ENCODE measurements at regions not wholly inside any gene's neighbourhood (a gene's known extent, or its start where the extent isn't known, plus 50 kb on each side); places are given as distances from the start of the nearest gene placed in this dataset.

GRCh38 chr11:129639300-129639699 lies 176.3 kb upstream of the TMEM45B start:
- H4K8ac ChIP-seq (replicated peaks; ENCODE audit: insufficient read length, low read depth, low read length) = no peak overlapping the region
- H3K23me2 ChIP-seq (ENCODE audit: insufficient read length, low read depth, low read length, poor library complexity, severe bottlenecking) = no peaks in the 10 kb centered on the region
- Mint-ChIP-seq H3K36me3 (ENCODE audit: insufficient read depth in 1 of 3, low read depth in 3 of 3) (no peaks in the 10 kb centered on the region), H3K9me3 (peaks cover 0 to 3% of the 10 kb centered on the region in 2 experiments; a peak in 1 of 5 replicates), H3K27ac (no peak overlapping the region), H3K27me3 (ENCODE audit: low read depth) (peaks cover 3% of the 10 kb centered on the region), H3K4me3 (no peak overlapping the region), H3K4me1 (no peaks in the 10 kb centered on the region)
- H3K18ac ChIP-seq (ENCODE audit: insufficient read length, low read depth, low read length) = no peak overlapping the region
- no peak overlapping the region for H3K27ac ChIP-seq (ENCODE audit: insufficient read length, low read depth, low read length)
- no CpG with 5 or more reads among the region's 2 CpGs for WGBS (ENCODE audit: extremely low coverage, insufficient read length, low lambda C conversion rate)
- H2BK5ac ChIP-seq (ENCODE audit: insufficient read length, low read length) = no peak overlapping the region
- no peak overlapping the region for H3K4me2 ChIP-seq (ENCODE audit: insufficient read depth, insufficient read length, low read length)
- H2BK20ac ChIP-seq (ENCODE audit: low read depth, low read length, poor library complexity, severe bottlenecking) = no peak overlapping the region
- H2AK5ac ChIP-seq (ENCODE audit: insufficient read length, low read length) = no peak overlapping the region
- no peak overlapping the region for H2BK120ac ChIP-seq (ENCODE audit: low read depth, low read length, poor library complexity, severe bottlenecking)
- H3K79me2 ChIP-seq (ENCODE audit: insufficient read depth, low read length) = no peaks in the 10 kb centered on the region
- no peak for DNase-seq
- TF ChIP-seq, protein P1, sequence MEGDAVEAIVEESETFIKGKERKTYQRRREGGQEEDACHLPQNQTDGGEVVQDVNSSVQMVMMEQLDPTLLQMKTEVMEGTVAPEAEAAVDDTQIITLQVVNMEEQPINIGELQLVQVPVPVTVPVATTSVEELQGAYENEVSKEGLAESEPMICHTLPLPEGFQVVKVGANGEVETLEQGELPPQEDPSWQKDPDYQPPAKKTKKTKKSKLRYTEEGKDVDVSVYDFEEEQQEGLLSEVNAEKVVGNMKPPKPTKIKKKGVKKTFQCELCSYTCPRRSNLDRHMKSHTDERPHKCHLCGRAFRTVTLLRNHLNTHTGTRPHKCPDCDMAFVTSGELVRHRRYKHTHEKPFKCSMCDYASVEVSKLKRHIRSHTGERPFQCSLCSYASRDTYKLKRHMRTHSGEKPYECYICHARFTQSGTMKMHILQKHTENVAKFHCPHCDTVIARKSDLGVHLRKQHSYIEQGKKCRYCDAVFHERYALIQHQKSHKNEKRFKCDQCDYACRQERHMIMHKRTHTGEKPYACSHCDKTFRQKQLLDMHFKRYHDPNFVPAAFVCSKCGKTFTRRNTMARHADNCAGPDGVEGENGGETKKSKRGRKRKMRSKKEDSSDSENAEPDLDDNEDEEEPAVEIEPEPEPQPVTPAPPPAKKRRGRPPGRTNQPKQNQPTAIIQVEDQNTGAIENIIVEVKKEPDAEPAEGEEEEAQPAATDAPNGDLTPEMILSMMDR (conservative IDR thresholded peaks at IDR 0.05) = no peak
- H4K91ac ChIP-seq (ENCODE audit: insufficient read length, low read depth, low read length) = no peak overlapping the region
- no peak overlapping the region for H3K56ac ChIP-seq (ENCODE audit: insufficient read length, low read depth, low read length)
- H3T11ph ChIP-seq (ENCODE audit: low read length) = no peak overlapping the region
- no peak overlapping the region for H3K9ac ChIP-seq (ENCODE audit: extremely low read depth, insufficient read length, low read length)
- H2BK12ac ChIP-seq (ENCODE audit: insufficient read length, low read depth, low read length) = no peak overlapping the region
- no peaks in the 10 kb centered on the region for H4K20me1 ChIP-seq (ENCODE audit: control insufficient read depth, insufficient read depth, insufficient read length)
- no peak overlapping the region for H3K14ac ChIP-seq (ENCODE audit: insufficient read depth, low read length)
- no peak overlapping the region for H2AFZ ChIP-seq (ENCODE audit: low read length)
- H3K9me3 ChIP-seq (ENCODE audit: control insufficient read depth, low read depth, low read length) = no peaks in the 10 kb centered on the region
- no peaks in the 10 kb centered on the region for H3K79me1 ChIP-seq (ENCODE audit: insufficient read depth, low read depth, low read length, poor library complexity, severe bottlenecking)
- H3K27me3 ChIP-seq (ENCODE audit: insufficient read depth, low read length) = no peaks in the 10 kb centered on the region
- H3K4me1 ChIP-seq (ENCODE audit: insufficient read depth, low read length) = no peaks in the 10 kb centered on the region
- H4K5ac ChIP-seq (ENCODE audit: insufficient read length, low read depth, low read length) = no peak overlapping the region
- H2BK15ac ChIP-seq (ENCODE audit: low read depth, low read length) = no peak overlapping the region
- H3K23ac ChIP-seq (ENCODE audit: insufficient read length, low read depth, low read length) = no peak overlapping the region
- H3K4ac ChIP-seq (ENCODE audit: low read depth, low read length) = no peak overlapping the region
